Eye (tissue), 1 donor: ENCODE measurements at regions not wholly inside any gene's neighbourhood (a gene's known extent, or its start where the extent isn't known, plus 50 kb on each side); places are given as distances from the start of the nearest gene placed in this dataset.
A peak's percentile ranks its signal among the peaks of the same experiment; 100 is the strongest.
"Not testable (repeated sequence)": the region's sequence is repeated elsewhere in the genome, so short reads cannot be mapped to it uniquely, and the experiment has no call there.

Experiments
- DNase-seq: peaks from one replicate; pipeline ENCODE4 v3.0.0-alpha.2; 2015

- DNase-seq: no peak
These were observed 52.3 kb upstream of the COL5A2 start for GRCh38 chr2:189231719-189232323.

- DNase-seq: no peak
These were observed 53.3 kb upstream of the COL5A2 start for GRCh38 chr2:189232759-189233406.

- no peak for DNase-seq
These were observed 54.0 kb upstream of the COL5A2 start for GRCh38 chr2:189233527-189233926.

GRCh38 chr2:189234991-189235390 lies 55.4 kb upstream of the COL5A2 start:
- DNase-seq: no peak

- no peak for DNase-seq
These were observed 56.5 kb upstream of the COL5A2 start for GRCh38 chr2:189236066-189236465.

GRCh38 chr2:189238903-189239302 lies 59.3 kb upstream of the COL5A2 start:
- DNase-seq: no peak

- DNase-seq: not testable (repeated sequence)
These were observed 64.3 kb upstream of the COL5A2 start for GRCh38 chr2:189243843-189244242.

GRCh38 chr2:189247276-189247675 lies 67.7 kb upstream of the COL5A2 start:
- DNase-seq: no peak

- peak; percentile 17 for DNase-seq
These were observed 68.6 kb upstream of the COL5A2 start for GRCh38 chr2:189248141-189248540.

- no peak for DNase-seq
These were observed 69.6 kb upstream of the COL5A2 start for GRCh38 chr2:189249171-189249570.

- no peak for DNase-seq
These were observed 70.3 kb upstream of the COL5A2 start for GRCh38 chr2:189249901-189250300.

GRCh38 chr2:189252991-189253675 lies 73.6 kb upstream of the COL5A2 start:
- peak; percentile 14 for DNase-seq

GRCh38 chr2:189253836-189254235 lies 74.3 kb upstream of the COL5A2 start:
- peak; percentile 10 for DNase-seq

GRCh38 chr2:189254268-189254883 lies 74.8 kb upstream of the COL5A2 start:
- DNase-seq: peak; percentile 72

- no peak for DNase-seq
These were observed 76.2 kb upstream of the COL5A2 start for GRCh38 chr2:189255711-189256110.

GRCh38 chr2:189258616-189259365 lies 79.2 kb upstream of the COL5A2 start:
- no peak for DNase-seq

- DNase-seq: no peak
These were observed 80.8 kb upstream of the COL5A2 start for GRCh38 chr2:189260361-189260814.

GRCh38 chr2:189261431-189261841 lies 81.9 kb upstream of the COL5A2 start:
- DNase-seq: peak; percentile 44

GRCh38 chr2:189261916-189262315 lies 82.4 kb upstream of the COL5A2 start:
- DNase-seq: no peak

- DNase-seq: no peak
These were observed 86.2 kb upstream of the COL5A2 start for GRCh38 chr2:189265696-189266320.

- no peak for DNase-seq
These were observed 87.9 kb upstream of the COL5A2 start for GRCh38 chr2:189267491-189267890.

- DNase-seq: peak; percentile 24
These were observed 88.5 kb upstream of the COL5A2 start for GRCh38 chr2:189267925-189268579.
